Fibroblast of lung (primary cell): ENCODE measurements at regions not wholly inside any gene's neighbourhood (a gene's known extent, or its start where the extent isn't known, plus 50 kb on each side); places are given as distances from the start of the nearest gene placed in this dataset.

Experiments
- EZH2 ChIP-seq: IDR thresholded peaks from 2 replicates; pipeline ENCODE4 v1.5.1; 2012; ENCODE audit warnings: low read length, control low read depth, mild to moderate bottlenecking; ENCODE audit errors: missing control alignments
- TF ChIP-seq, protein P1 (sequence below), 2 donors: IDR thresholded peaks in 1 of 2; conservative IDR thresholded peaks in 1 of 2; 1 replicate in 1 of 2; 2 replicates in 1 of 2; pipeline ENCODE4 v1.5.1; 2011 to 2012; ENCODE audit warnings: low read length in 2 of 2, control low read depth in 1 of 2, inconsistent platforms in 1 of 2, low read depth in 1 of 2, mild to moderate bottlenecking in 1 of 2

DNA sequence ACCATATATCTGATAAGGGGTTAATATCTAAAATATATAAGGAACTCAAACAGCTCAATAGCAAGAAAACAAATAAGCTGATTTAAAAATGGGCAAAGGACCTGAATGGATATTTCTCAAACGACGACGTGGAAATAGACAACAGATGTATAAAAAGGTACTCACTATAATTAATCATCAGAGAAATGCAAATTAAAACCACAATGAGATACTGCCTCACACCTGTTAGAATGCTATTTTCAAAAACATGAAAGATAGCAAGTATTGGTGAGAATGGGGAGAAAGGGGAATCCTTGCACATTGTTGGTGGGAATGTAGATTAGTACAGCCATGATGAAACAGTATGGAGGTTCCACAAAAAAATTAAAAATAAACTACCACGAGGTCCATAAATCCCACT lies 163.2 kb downstream of the DKK1 start:
- TF ChIP-seq, protein P1, sequence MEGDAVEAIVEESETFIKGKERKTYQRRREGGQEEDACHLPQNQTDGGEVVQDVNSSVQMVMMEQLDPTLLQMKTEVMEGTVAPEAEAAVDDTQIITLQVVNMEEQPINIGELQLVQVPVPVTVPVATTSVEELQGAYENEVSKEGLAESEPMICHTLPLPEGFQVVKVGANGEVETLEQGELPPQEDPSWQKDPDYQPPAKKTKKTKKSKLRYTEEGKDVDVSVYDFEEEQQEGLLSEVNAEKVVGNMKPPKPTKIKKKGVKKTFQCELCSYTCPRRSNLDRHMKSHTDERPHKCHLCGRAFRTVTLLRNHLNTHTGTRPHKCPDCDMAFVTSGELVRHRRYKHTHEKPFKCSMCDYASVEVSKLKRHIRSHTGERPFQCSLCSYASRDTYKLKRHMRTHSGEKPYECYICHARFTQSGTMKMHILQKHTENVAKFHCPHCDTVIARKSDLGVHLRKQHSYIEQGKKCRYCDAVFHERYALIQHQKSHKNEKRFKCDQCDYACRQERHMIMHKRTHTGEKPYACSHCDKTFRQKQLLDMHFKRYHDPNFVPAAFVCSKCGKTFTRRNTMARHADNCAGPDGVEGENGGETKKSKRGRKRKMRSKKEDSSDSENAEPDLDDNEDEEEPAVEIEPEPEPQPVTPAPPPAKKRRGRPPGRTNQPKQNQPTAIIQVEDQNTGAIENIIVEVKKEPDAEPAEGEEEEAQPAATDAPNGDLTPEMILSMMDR (conservative IDR thresholded peaks at IDR 0.05 in 1 of 2, IDR thresholded peaks at IDR 0.05 in 1 of 2; ENCODE audit: low read depth in 1 of 2, low read length in 2 of 2) = no peak
- no peak for TF ChIP-seq EZH2
